ENCODE measurements at regions not wholly inside any gene's neighbourhood (a gene's known extent, or its start where the extent isn't known, plus 50 kb on each side); places are given as distances from the start of the nearest gene placed in this dataset.
"Not testable (repeated sequence)": the region's sequence is repeated elsewhere in the genome, so short reads cannot be mapped to it uniquely, and the experiment has no call there.

DNA sequence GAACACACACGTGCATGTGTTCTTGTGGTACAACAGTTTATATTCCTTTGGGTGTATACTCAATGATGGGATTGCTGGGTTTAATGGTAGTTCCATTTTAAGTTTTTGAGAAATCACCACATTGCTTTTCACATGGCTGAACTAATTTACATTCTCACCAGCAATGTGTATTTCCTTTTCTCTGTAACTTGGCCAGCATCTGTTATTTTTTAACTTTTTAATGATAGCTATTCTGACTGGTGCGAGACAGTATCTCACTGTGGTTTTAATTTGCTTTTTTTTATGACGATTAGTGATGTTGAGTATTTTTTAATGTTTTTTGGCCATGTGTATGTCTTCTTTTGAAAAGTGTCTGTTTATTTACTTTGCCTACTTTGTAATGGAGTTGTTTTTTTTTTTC is 256.6 kb downstream of the ZWINT start:
- DNase-seq (ENCODE audit: low spot score) = no peak

DNA sequence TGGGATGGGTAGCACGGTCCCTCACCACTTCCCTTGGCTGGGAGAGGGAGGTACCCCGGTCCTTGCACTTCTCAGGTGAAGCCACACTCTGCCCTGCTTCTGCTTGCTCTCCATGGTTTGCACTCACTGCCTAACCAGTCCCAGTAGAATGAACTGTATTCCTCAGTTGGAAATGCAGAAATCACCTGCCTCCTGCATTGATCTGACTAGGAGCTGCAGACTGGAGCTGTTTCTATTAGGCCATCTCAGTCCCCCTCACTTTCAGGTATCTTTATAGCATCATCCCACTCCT is 264.9 kb downstream of the ZWINT start:
- no peak for DNase-seq (ENCODE audit: low spot score)

DNA sequence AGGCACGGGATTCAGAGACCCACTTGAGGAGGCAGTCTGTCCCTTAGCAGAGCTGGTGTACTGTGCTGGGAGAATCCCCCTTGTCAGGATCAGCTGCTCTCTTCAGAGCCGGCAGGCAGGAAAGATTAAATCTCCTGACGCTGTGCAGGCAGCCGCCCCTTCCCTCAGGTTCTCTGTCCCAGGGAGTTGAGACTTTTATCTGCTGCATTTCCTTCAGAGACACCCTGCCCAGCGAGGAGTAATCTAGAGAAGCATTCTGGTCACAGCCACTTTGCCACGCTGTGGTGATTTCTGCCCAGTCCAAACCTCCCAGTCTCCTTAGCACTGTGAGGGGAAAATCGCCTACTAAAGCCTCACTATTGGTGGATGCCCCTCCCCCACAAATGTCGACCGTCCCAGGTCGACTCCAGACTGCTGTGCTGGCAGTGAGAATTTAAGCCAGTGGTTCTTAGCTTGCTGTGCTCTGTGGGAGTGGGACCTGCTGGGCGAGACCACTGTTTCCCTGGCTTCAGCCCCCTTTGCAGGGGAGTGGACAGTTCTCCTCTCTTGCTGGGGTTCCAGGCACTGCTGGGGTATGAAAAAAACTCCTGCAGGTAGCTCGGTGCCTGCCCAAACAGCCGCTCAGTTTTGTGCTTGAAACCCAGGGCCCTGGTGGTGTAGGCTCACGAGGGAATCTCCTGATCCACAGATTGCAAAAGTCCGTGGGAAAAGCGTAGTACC is 265.4 kb downstream of the ZWINT start:
- no peak for DNase-seq (ENCODE audit: low spot score)

DNA sequence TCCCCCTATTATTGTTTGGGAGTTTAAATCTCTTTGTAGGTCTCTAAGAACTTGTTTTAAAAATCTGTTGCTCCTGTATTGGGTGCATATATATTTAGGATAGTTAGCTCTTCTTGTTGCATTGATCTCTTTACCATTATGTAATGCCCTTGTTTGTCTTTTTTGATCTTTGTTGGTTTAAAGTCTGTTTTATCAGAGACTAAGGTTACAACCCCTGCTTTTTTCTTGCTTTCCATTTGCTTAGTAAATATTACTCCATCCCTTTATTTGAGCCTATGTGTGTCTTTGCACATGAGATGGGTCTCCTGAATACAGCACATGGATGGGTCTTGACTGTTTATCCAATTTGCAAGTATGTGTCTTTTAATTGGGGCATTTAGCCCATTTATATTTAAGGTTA is 267.4 kb downstream of the ZWINT start:
- not testable (repeated sequence) for DNase-seq (ENCODE audit: low spot score)

DNA sequence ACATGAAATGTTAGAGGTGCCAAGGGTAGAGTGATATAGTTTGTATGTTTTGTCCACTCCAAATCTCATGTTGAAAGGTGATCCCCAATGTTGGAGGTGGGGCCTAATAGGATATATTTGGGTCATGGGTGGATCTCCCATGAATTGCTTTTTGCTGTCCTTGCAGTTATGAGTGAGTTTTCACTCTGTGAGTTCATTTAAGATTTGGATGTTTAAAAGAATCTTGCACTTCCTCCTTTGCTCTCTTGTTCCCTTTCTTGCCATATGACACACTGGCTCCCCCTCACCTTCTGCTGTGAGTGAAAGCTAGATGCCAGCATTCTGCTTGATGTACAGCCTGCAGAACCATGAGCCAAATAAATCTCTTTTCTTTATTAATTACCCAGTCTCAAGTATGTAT is 269.2 kb downstream of the ZWINT start:
- no peak for DNase-seq (ENCODE audit: low spot score)

DNA sequence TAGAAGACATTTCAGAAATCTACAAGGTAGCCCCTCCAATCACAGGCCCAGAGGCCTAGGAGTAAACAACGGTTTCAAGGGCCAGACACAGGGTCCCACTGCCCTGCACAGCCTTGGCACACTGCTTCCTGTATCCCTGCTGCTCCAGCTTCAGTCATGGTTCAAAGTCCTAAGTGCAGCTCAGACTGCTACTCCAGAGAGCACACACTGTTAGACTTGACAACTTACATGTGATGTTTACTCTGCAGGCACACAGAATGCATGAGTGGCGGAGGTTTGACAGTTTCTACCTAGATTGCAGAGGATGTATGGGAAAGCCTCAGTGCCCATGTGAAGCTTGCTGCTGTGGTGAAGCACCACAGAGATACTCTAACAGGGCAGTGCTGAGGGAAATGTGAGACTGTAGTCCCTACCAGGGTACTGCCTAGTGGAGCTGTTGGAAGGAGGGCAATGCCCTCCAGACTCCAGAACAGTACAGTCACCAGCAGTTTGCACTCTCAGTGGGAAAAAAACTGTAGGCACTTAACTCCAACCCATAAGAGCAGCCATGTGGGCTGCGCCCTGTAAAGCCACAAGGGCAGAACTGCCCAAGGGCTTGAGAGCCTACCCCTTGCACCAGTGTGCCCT is 270.0 kb downstream of the ZWINT start:
- no peak for DNase-seq (ENCODE audit: low spot score)

DNA sequence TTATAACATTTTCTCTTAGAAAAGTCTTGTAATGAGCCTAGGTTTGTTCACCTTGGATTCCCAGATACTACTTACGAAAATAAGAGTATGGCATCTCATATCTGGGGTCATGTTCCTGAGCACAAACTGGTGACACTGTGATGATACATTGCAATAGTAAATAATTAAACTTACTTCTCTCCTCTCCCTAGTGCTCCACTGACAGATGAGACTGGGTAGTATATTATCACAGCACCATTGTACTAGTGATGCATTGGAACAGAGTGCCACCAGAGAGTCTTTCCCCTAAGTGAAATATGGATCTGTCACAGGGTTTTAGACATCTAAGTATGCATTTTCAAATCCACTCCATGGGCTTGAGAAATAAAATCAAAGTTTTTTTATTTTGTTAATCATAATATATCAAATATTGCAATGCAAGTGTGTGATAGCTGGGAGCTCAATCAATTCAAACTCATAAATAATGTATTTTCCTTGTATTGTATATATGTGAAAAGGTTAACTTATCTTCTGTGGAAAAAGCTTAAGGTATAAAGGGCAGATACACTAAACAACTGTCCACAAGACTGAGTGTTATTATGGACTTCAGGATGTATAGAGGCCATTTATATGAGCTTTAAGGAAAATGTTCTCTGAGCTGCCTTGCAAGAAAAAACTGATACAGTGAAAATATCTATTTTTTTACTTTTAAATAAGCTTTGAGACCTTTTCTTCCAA is 275.5 kb downstream of the ZWINT start:
- no peak for DNase-seq (ENCODE audit: low spot score)

DNA sequence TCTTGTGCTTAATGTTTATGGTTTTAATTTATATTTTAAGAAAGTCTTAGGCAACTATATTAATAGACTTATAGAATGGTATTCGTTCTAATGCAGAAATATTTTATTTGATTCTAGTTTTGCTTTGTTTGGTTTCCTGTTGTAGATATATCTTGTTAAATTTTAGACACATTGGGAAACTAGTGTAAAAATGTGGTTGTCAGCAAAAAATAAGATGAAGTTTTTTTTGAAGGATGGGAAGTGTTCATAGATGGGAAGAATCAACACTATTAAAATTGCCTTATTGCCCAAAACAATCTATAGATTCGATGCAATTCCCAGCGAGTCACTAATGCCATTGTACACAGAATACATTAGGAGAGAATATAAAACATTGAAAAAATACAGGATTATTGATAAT is 278.9 kb downstream of the ZWINT start:
- no peak for DNase-seq (ENCODE audit: low spot score)

DNA sequence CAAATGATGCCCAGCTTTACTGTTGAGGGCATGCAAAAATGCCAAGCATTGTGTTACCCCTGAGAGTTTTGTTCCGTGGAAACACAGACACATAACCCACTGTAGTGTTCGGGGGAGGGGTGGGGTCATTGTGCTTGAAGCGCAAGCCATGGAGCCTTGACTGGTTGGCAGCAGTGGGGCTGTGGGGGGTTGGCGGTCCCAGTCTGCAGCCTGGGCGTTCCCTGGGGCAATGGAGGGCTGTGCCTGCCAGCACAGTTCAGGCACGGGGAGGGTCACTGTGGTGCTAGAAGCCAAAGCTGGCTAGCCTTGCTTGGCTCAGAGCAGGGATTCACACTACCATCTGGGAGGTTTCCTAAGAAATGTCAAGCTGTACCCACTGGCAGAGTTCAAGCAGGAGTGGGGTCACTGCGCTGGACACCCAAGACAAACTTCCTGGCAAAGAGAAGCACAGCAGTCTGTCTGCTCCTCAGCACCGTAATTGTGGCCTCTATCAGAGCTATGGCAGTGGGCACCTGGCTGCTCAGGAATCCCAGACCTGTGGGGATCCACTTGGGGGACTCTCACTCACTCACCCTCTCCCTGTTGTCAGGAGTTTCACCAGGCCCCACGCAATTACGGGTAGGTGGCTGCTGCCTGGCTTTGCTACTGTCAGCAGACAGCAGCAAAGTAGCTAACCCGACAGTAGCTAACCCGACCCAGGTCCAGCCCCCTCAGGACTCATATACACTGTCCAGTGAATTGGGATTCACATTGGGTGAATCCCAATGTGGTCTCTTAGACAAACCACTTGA is 292.4 kb downstream of the ZWINT start:
- no peak for DNase-seq (ENCODE audit: low spot score)

DNA sequence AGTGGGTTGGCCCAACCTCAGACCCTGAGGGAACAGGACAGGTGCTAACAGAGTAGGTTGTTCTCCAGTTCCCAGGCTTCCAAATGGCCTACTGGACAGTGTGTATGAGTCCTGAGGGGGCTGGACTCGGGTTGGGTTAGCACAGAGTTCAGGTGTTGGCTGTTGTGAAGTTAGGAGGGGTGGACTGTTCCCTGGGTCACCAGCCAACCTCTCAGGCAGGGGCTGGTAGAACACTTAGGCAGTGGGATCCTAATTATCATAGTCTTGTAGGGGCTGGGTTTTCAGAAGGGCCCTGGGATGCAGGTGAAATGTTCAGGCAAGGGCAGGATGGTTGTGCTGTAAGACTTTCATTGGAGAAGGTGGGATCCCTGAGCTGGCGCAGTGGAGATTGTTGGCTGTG is 293.0 kb downstream of the ZWINT start:
- DNase-seq (ENCODE audit: low spot score) = no peak

DNA sequence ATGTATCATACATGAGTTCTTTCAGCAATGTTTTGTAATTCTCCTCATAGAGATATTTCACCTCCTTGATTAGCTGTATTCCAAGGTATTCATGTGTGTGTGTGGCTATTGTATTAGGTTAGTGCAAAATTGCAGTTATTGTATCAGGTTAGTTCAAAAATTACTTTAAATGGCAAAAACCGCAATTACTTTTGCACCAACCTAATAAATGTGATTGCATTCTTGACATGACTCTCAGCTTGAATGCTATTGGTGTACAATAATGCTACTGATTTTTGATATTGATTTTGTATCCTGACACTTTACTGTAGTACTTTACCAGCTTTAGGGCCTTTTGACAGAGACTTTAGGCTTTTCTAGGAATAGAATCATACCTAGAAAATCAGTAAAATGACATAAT is 297.4 kb downstream of the ZWINT start:
- DNase-seq (ENCODE audit: low spot score) = no peak

DNA sequence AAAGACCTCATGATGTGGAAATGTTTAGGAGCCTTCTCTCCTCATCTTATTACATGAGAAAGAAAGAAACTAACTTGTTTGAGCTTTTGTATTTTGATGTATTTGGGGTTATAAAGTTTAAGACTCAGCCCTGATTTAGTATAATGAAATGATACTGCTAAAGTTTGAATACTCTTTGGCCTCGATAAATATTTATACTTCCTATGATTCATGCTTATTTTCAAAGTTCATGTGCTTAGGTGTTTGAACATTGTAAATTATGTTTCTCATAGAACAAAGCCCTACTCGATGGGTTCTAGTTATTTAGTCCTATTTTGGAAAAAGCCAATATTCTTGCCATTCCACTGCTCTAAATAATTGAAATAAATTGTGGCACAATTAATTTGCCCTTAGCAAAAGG is 303.2 kb downstream of the ZWINT start:
- DNase-seq (ENCODE audit: low spot score) = no peak

DNA sequence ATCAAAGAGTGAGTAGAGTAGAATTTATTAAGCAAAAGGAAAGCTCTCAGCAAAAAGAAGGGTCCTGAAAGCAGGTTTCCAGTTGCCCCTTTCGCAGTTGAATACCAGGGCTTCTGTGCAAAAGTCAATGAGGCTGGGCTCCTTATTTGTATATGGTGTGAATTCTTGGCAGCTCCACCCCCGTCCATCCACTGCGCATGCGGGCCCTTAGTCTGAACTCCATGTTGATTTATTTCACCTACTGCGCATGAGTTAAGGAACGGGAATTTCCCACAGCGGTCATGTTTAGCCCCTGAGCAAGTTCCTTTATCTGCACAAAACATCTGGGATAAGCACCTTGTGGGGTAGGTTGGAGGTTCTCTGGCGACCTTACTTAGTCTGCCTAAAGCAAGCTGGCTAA is 325.6 kb downstream of the ZWINT start:
- DNase-seq (ENCODE audit: low spot score) = no peak

DNA sequence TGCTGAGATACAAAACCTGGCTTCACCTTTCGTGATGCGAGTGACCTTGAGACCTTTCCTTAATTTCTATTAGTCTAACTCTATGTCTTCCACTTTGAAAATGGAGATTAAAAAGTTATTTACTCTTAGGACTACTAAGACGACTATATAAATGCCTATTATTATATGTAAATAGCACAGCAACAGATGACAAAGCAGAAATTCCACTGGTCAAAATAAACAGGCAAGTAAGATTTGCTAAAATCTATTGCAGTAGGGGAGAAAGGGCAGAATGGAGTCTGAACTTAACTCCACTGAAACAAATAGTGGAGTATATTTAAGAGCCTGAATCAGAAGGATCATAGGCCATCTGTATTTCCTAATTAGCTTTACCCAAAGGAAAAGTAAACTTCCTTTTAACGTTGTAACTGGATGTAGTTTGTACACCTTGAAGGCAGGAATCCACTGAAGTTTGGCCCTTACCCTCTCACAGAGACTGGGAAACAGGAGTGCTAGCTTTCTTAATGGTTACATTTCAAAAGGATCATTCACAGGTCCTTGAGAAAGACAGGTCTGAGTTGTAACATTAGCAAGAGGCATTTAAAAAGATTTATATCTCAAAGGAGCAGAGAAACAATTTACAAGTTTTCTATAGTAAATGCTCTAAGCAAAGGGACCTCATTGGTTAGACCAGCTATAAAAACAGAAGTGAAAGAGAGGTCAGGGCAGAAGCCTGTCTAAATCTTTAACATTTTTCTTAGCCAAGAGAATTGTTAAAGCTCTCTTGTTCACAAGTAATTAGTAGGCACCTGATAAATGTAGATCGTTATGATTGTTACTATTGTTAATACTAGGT is 332.5 kb downstream of the ZWINT start:
- DNase-seq (ENCODE audit: low spot score) = no peak

DNA sequence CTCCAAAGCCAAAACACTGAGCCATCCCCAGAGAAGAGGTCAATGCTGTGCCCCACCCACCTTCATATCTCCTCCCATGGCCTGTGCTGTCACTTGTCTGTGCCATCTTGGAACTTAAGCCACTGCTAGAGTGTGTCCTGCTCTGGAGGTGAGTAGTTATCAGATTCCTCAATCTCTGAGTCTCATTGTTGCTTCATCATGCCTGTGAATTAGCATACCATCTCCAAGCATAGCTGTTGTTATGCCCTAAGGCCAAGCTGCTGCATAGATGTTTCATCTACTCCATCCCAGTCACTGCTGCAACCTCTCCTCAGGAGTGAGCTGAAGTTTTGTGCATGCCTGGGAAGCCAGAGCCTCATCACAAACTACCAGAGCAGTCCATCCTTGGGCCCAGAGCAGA is 349.0 kb downstream of the ZWINT start:
- no peak for DNase-seq (ENCODE audit: low spot score)

DNA sequence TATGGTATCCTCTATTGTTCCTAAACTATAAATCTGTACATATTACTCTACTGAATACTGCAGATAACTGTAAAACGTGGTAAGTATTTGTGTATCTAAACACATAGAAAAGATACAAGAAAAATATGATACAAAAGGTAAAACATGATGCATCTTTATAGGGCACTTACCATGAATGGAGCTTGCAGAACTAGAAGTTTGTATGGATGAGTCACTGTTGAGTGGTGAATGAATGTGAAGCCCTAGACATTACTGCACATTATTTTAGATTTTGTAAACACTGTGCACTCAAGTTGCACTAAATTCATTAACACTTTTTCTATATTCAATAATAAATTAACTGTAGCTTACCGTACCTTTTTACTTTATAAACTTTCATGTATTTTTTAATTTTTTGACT is 357.5 kb downstream of the ZWINT start:
- no peak for DNase-seq (ENCODE audit: low spot score)

DNA sequence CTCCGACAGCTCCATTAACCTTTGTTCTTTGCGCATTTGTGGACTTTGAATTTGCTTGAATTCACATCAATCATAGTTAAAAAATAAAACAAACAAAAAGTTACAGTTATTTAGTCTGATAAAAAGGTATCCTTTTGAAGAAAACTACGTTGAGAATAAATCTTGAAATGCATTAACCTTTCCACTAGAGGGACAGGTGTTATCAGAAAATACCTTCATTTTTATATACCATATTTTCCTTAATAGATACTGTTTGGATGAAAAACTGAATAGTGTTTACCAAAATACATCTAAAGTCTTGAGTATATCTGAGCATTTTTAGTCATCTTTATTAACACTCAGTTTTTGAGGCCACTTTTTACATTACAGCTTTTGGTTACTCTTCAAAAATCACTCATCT is 371.9 kb downstream of the ZWINT start:
- DNase-seq (ENCODE audit: low spot score) = no peak

DNA sequence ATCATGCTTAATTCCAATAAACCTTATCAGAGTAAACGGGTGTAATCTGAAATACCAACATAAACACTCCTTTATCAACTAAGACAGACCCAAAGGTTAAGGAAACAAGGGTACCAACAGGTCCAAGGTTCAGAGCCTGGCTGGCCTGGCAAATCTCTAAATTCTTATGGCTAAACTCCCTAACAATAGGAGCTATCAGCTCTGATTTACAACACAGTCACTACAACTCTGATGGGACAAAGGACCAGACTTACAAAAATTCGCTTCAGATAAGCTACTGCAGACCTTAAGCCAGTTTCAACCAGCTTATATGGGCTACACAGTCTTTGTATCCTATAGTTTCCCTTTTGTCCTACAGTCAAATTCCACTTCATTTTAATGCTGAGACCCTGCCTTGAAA is 381.9 kb downstream of the ZWINT start:
- no peak for DNase-seq (ENCODE audit: low spot score)

DNA sequence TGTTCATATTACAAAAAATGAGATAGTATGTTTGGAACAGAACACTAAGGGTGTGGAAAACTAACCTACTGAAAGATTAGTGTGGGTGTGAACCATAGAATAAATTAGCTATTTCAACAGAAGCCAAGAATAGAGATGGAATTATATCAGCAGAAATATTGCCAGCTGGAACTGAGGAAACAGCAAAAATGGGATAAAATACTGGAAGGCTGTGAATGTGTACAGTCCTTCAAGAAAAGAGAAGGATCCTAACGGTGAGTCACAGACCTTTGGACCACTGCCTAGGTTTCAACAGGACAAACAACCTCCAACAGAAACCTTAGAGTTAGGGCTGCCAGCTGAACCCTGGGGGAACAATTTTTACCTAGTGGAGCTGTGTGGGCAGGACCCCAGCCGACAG is 395.0 kb downstream of the ZWINT start:
- no peak for DNase-seq (ENCODE audit: low spot score)

DNA sequence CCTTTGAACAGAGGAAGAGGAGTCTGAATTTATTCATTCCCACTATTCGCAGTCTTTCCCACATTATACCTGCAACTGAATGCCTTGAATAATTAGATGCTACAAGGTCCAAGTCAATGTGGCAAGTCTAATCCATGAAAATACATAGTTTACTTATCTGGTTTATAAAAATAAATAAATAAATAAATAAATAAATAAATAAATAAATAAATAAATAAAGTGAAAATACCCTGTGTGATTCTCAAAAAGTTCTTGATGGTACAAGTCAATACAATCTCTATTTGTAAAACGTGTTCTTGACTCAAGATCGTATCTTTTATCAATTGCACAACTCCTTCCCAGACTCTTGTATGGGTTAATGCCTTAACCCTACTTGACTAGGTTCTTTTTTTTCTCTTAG is 417.7 kb downstream of the ZWINT start:
- no peak for DNase-seq (ENCODE audit: low spot score)

DNA sequence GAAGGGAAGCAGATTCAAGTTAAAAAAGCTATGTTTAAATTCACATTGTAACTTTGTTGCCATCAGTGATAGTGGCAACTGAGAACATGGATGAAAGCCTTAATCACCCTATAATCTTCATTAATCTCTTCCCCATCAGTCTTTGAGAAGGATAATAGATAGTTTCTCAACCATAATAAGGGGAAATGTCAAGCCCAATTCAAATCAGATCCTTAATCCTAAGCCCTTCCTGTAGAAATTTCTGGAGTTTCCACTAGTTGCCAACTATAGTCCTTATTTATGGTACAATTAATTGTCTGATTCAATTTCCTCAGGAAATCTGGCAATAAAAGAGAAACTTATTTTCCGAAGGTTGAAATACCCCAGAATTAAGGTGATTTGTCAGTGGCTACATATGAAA is 431.8 kb downstream of the ZWINT start:
- no peak for DNase-seq (ENCODE audit: low spot score)

Data from NAMALWA (cell line).